HCT116 (cell line): ENCODE measurements at regions not wholly inside any gene's neighbourhood (a gene's known extent, or its start where the extent isn't known, plus 50 kb on each side); places are given as distances from the start of the nearest gene placed in this dataset.

Source experiments
- ATF3 ChIP-seq: IDR thresholded peaks from 2 replicates; pipeline ENCODE4 v1.6.1; 2012
- EZH2 ChIP-seq: fragments of 200-600 bp; sonication (generic); IDR thresholded peaks from 2 replicates; pipeline ENCODE4 v1.6.1; 2017; ENCODE audit warnings: antibody characterized with exemption, mixed run types
- JUND ChIP-seq: IDR thresholded peaks from 2 replicates; pipeline ENCODE4 v1.6.1; 2012
- TF ChIP-seq, protein P1 (sequence below), 3 experiments: fragments of 200-600 bp in 1 of 3; sonication (generic) in 1 of 3; IDR thresholded peaks in 2 of 3; conservative IDR thresholded peaks in 1 of 3; 2 replicates each; pipeline ENCODE4 v1.5.1; 2012 to 2017; ENCODE audit warnings: low read depth in 2 of 3, low read length in 2 of 3, antibody characterized with exemption in 1 of 3, borderline replicate concordance in 1 of 3, control low read depth in 1 of 3, mild to moderate bottlenecking in 1 of 3, mixed read lengths in 1 of 3, mixed run types in 1 of 3, moderate library complexity in 1 of 3; ENCODE audit not compliant: insufficient read depth in 1 of 3

DNA sequence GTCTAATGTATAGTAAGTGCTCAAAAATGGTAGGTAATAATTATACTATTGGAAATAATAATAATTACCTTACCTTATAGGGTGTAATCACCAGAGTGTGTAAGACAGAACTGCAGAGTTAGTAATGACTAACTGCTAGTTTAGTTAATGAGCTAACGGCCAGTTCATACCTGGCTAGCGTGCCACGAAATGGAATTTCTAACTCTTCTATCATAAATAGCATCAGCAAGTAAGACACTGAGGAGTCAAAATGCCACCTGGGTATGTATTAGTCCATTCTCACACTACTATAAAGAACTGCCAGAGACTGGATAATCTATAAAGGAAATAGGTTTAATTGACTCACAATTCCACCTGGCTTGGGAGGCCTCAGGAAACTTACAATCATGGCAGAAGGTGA lies 63.4 kb upstream of the CEP85L start:
- TF ChIP-seq EZH2 = no peak
- TF ChIP-seq, protein P1, sequence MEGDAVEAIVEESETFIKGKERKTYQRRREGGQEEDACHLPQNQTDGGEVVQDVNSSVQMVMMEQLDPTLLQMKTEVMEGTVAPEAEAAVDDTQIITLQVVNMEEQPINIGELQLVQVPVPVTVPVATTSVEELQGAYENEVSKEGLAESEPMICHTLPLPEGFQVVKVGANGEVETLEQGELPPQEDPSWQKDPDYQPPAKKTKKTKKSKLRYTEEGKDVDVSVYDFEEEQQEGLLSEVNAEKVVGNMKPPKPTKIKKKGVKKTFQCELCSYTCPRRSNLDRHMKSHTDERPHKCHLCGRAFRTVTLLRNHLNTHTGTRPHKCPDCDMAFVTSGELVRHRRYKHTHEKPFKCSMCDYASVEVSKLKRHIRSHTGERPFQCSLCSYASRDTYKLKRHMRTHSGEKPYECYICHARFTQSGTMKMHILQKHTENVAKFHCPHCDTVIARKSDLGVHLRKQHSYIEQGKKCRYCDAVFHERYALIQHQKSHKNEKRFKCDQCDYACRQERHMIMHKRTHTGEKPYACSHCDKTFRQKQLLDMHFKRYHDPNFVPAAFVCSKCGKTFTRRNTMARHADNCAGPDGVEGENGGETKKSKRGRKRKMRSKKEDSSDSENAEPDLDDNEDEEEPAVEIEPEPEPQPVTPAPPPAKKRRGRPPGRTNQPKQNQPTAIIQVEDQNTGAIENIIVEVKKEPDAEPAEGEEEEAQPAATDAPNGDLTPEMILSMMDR (IDR thresholded peaks at IDR 0.05 in 2 of 3, conservative IDR thresholded peaks at IDR 0.05 in 1 of 3; ENCODE audit: borderline replicate concordance in 1 of 3, insufficient read depth in 1 of 3, low read depth in 2 of 3, low read length in 2 of 3) = no peak
- TF ChIP-seq JUND = no peak
- TF ChIP-seq ATF3 = no peak
